Activated CD8-positive, alpha-beta memory T cell treated with anti-CD3 and anti-CD28 coated beads, Interleukin-2, amount 10 ng/mL, durations not matched to agents 7 days and 5 days (primary cell): ENCODE measurements at regions not wholly inside any gene's neighbourhood (a gene's known extent, or its start where the extent isn't known, plus 50 kb on each side); places are given as distances from the start of the nearest gene placed in this dataset.

Experiments used
- ATAC-seq: fragments of 150-1000 bp; cut with Tn5 transposase; one replicate; pipeline ENCODE4 v1.10.0; 2021; ENCODE audit warnings: moderate library complexity
- CTCF ChIA-PET: fragments of 350-600 bp; sonication (Branson Sonifier 250); formaldehyde crosslinking; loops from one replicate; lab custom pipeline; 2021; ENCODE audit warnings: antibody characterized with exemption; lab: Charles Lee
- DNase-seq: peaks from one replicate; pipeline ENCODE4 v3.0.0-alpha.2; 2020
- H3K27ac Mint-ChIP-seq: one replicate; pipeline ENCODE4 v1.8.0; 2021; ENCODE audit warnings: mild to moderate bottlenecking, mixed read lengths
- H3K27me3 Mint-ChIP-seq: one replicate; pipeline ENCODE4 v1.8.0; 2021; ENCODE audit warnings: mixed read lengths
- H3K36me3 Mint-ChIP-seq: one replicate; pipeline ENCODE4 v1.8.0; 2021; ENCODE audit warnings: mild to moderate bottlenecking, mixed read lengths
- H3K4me1 Mint-ChIP-seq: one replicate; pipeline ENCODE4 v1.8.0; 2021; ENCODE audit warnings: mixed read lengths
- H3K4me3 Mint-ChIP-seq: one replicate; pipeline ENCODE4 v1.8.0; 2021; ENCODE audit warnings: mild to moderate bottlenecking, moderate library complexity, mixed read lengths
- H3K9me3 Mint-ChIP-seq: one replicate; pipeline ENCODE4 v1.8.0; 2022; ENCODE audit warnings: low read depth, mixed read lengths

GRCh38 chr14:101131451-101131916 lies 228.0 kb upstream of the RTL1 start:
- no peak overlapping the region for H3K27ac Mint-ChIP-seq
- DNase-seq (peak; percentile 31), ATAC-seq (no peak)
- H3K27me3 Mint-ChIP-seq, result peaks cover 11% of the 10 kb centered on the region
- no peaks in the 10 kb centered on the region for H3K36me3 Mint-ChIP-seq
- CTCF ChIA-PET, result no interaction called here
- no peak overlapping the region for H3K4me3 Mint-ChIP-seq
- no peaks in the 10 kb centered on the region for H3K9me3 Mint-ChIP-seq
- peaks cover 3% of the 10 kb centered on the region for H3K4me1 Mint-ChIP-seq

- Mint-ChIP-seq H3K4me1 (peaks cover 3% of the 10 kb centered on the region), H3K27me3 (peaks cover 11% of the 10 kb centered on the region), H3K9me3 (no peaks in the 10 kb centered on the region), H3K36me3 (no peaks in the 10 kb centered on the region), H3K4me3 (no peak overlapping the region), H3K27ac (no peak overlapping the region)
- peak; percentile 27 for DNase-seq
- no peak for ATAC-seq
- CTCF ChIA-PET, result no interaction called here
Measured at GRCh38 chr14:101132051-101132571, 228.6 kb upstream of the RTL1 start.

- DNase-seq (no peak), ATAC-seq (no peak)
- peaks cover 3% of the 10 kb centered on the region for H3K4me1 Mint-ChIP-seq
- CTCF ChIA-PET, result no interaction called here
- peaks cover 11% of the 10 kb centered on the region for H3K27me3 Mint-ChIP-seq
- no peak overlapping the region for H3K4me3 Mint-ChIP-seq
- H3K36me3 Mint-ChIP-seq, result no peaks in the 10 kb centered on the region
- H3K9me3 Mint-ChIP-seq, result no peaks in the 10 kb centered on the region
- no peak overlapping the region for H3K27ac Mint-ChIP-seq
Measured at GRCh38 chr14:101132588-101132987, 229.1 kb upstream of the RTL1 start.

- H3K27me3 Mint-ChIP-seq, result peaks cover 11% of the 10 kb centered on the region
- no peaks in the 10 kb centered on the region for H3K36me3 Mint-ChIP-seq
- CTCF ChIA-PET, result no interaction called here
- DNase-seq (no peak), ATAC-seq (no peak)
- H3K4me1 Mint-ChIP-seq, result peaks cover 3% of the 10 kb centered on the region
- no peak overlapping the region for H3K27ac Mint-ChIP-seq
- no peaks in the 10 kb centered on the region for H3K9me3 Mint-ChIP-seq
- H3K4me3 Mint-ChIP-seq, result no peak overlapping the region
Measured at GRCh38 chr14:101133068-101133467, 229.5 kb upstream of the RTL1 start.

- H3K4me3 Mint-ChIP-seq, result no peak overlapping the region
- DNase-seq (no peak), ATAC-seq (no peak)
- peaks cover 11% of the 10 kb centered on the region for H3K27me3 Mint-ChIP-seq
- peaks cover 3% of the 10 kb centered on the region for H3K4me1 Mint-ChIP-seq
- CTCF ChIA-PET, result no interaction called here
- H3K9me3 Mint-ChIP-seq, result no peaks in the 10 kb centered on the region
- H3K27ac Mint-ChIP-seq, result no peak overlapping the region
- no peaks in the 10 kb centered on the region for H3K36me3 Mint-ChIP-seq
Measured at GRCh38 chr14:101134161-101134631, 230.7 kb upstream of the RTL1 start.

- Mint-ChIP-seq H3K27me3 (peaks cover 9% of the 10 kb centered on the region), H3K36me3 (no peaks in the 10 kb centered on the region), H3K27ac (no peak overlapping the region), H3K9me3 (no peaks in the 10 kb centered on the region), H3K4me1 (peaks cover 3% of the 10 kb centered on the region), H3K4me3 (no peak overlapping the region)
- ATAC-seq (no peak), DNase-seq (no peak)
- CTCF ChIA-PET, result no interaction called here
Measured at GRCh38 chr14:101134851-101135433, 231.4 kb upstream of the RTL1 start.

- H3K27me3 Mint-ChIP-seq, result peaks cover 4% of the 10 kb centered on the region
Measured at GRCh38 chr14:101135796-101136742, 232.5 kb upstream of the RTL1 start.

GRCh38 chr14:101137234-101137633 lies 233.7 kb upstream of the RTL1 start:
- no peak for ATAC-seq
- CTCF ChIA-PET, result no interaction called here
- peaks cover 3% of the 10 kb centered on the region for H3K4me1 Mint-ChIP-seq
- H3K36me3 Mint-ChIP-seq, result no peaks in the 10 kb centered on the region
- DNase-seq, result no peak
- no peak overlapping the region for H3K27ac Mint-ChIP-seq
- peaks cover 3% of the 10 kb centered on the region for H3K9me3 Mint-ChIP-seq
- H3K27me3 Mint-ChIP-seq, result peaks cover 7% of the 10 kb centered on the region
- no peak overlapping the region for H3K4me3 Mint-ChIP-seq

More at GRCh38 chr14:101135796-101136742, 232.5 kb upstream of the RTL1 start:
- ATAC-seq (no peak), DNase-seq (no peak)
- CTCF ChIA-PET, result no interaction called here
- Mint-ChIP-seq H3K4me1 (peaks cover 3% of the 10 kb centered on the region), H3K9me3 (no peaks in the 10 kb centered on the region), H3K4me3 (no peak overlapping the region), H3K27ac (no peak overlapping the region), H3K36me3 (no peaks in the 10 kb centered on the region)

GRCh38 chr14:101147848-101148247 lies 244.3 kb upstream of the RTL1 start:
- no peaks in the 10 kb centered on the region for H3K36me3 Mint-ChIP-seq
- H3K4me1 Mint-ChIP-seq, result no peaks in the 10 kb centered on the region
- peaks cover 15% of the 10 kb centered on the region for H3K27me3 Mint-ChIP-seq
- H3K9me3 Mint-ChIP-seq, result peaks cover 2% of the 10 kb centered on the region
- no peak overlapping the region for H3K4me3 Mint-ChIP-seq
- DNase-seq (no peak), ATAC-seq (no peak)
- no peak overlapping the region for H3K27ac Mint-ChIP-seq
- CTCF ChIA-PET, result no interaction called here

GRCh38 chr14:101150039-101150610 lies 246.6 kb upstream of the RTL1 start:
- no peaks in the 10 kb centered on the region for H3K36me3 Mint-ChIP-seq
- peaks cover 16% of the 10 kb centered on the region for H3K27me3 Mint-ChIP-seq
- H3K9me3 Mint-ChIP-seq, result no peaks in the 10 kb centered on the region
- DNase-seq (no peak), ATAC-seq (no peak)
- no peak overlapping the region for H3K27ac Mint-ChIP-seq
- H3K4me1 Mint-ChIP-seq, result no peaks in the 10 kb centered on the region
- CTCF ChIA-PET, result no interaction called here
- no peak overlapping the region for H3K4me3 Mint-ChIP-seq

GRCh38 chr14:101151226-101151926 lies 247.9 kb upstream of the RTL1 start:
- Mint-ChIP-seq H3K9me3 (no peaks in the 10 kb centered on the region), H3K4me1 (no peaks in the 10 kb centered on the region), H3K27me3 (peaks cover 15% of the 10 kb centered on the region), H3K4me3 (no peak overlapping the region), H3K36me3 (no peaks in the 10 kb centered on the region), H3K27ac (no peak overlapping the region)
- ATAC-seq (no peak), DNase-seq (no peak)
- CTCF ChIA-PET, result no interaction called here

GRCh38 chr14:101151927-101152305 lies 248.4 kb upstream of the RTL1 start:
- no peak for ATAC-seq
- peaks cover 15% of the 10 kb centered on the region for H3K27me3 Mint-ChIP-seq
- H3K36me3 Mint-ChIP-seq, result no peaks in the 10 kb centered on the region
- H3K9me3 Mint-ChIP-seq, result no peaks in the 10 kb centered on the region
- H3K4me3 Mint-ChIP-seq, result no peak overlapping the region
- CTCF ChIA-PET, result no interaction called here
- no peaks in the 10 kb centered on the region for H3K4me1 Mint-ChIP-seq
- DNase-seq, result no peak
- H3K27ac Mint-ChIP-seq, result no peak overlapping the region

- H3K9me3 Mint-ChIP-seq, result no peaks in the 10 kb centered on the region
- H3K4me3 Mint-ChIP-seq, result no peak overlapping the region
- H3K4me1 Mint-ChIP-seq, result no peaks in the 10 kb centered on the region
- no peaks in the 10 kb centered on the region for H3K36me3 Mint-ChIP-seq
- H3K27me3 Mint-ChIP-seq, result peaks cover 11% of the 10 kb centered on the region
- CTCF ChIA-PET, result no interaction called here
- ATAC-seq (no peak), DNase-seq (no peak)
- no peak overlapping the region for H3K27ac Mint-ChIP-seq
Measured at GRCh38 chr14:101152855-101153254, 249.3 kb upstream of the RTL1 start.
